ENCODE measurements at regions not wholly inside any gene's neighbourhood (a gene's known extent, or its start where the extent isn't known, plus 50 kb on each side); places are given as distances from the start of the nearest gene placed in this dataset.

DNA sequence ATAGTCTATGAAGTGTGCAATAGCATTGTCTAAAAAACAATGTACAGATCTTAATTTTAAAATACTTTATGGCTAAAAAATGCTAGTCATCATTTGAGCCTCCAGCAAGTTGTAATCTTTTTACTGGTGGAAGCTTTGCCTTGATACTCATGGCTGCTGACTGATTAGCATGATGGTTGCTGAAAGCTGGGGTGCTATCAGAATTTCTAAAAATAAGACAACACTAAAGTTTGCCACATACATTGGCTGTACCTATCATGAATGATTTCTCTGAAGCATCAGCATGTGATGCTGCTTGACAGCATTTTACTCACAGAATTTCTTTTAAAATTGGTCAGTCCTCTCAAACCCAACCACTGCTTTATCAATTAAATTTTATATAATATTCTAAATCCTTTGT is 101.5 kb upstream of the TMEM168 start:
- TF ChIP-seq, protein P1, sequence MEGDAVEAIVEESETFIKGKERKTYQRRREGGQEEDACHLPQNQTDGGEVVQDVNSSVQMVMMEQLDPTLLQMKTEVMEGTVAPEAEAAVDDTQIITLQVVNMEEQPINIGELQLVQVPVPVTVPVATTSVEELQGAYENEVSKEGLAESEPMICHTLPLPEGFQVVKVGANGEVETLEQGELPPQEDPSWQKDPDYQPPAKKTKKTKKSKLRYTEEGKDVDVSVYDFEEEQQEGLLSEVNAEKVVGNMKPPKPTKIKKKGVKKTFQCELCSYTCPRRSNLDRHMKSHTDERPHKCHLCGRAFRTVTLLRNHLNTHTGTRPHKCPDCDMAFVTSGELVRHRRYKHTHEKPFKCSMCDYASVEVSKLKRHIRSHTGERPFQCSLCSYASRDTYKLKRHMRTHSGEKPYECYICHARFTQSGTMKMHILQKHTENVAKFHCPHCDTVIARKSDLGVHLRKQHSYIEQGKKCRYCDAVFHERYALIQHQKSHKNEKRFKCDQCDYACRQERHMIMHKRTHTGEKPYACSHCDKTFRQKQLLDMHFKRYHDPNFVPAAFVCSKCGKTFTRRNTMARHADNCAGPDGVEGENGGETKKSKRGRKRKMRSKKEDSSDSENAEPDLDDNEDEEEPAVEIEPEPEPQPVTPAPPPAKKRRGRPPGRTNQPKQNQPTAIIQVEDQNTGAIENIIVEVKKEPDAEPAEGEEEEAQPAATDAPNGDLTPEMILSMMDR (IDR thresholded peaks at IDR 0.05), result no peak
- TF ChIP-seq JUND (IDR thresholded peaks at IDR 0.05) (no peak), CHD2 (IDR thresholded peaks at IDR 0.05; ENCODE audit: low read length, partially characterized antibody) (no peak), YY1 (IDR thresholded peaks at IDR 0.05; ENCODE audit: low read depth) (no peak)
- TF ChIP-seq, protein P2, sequence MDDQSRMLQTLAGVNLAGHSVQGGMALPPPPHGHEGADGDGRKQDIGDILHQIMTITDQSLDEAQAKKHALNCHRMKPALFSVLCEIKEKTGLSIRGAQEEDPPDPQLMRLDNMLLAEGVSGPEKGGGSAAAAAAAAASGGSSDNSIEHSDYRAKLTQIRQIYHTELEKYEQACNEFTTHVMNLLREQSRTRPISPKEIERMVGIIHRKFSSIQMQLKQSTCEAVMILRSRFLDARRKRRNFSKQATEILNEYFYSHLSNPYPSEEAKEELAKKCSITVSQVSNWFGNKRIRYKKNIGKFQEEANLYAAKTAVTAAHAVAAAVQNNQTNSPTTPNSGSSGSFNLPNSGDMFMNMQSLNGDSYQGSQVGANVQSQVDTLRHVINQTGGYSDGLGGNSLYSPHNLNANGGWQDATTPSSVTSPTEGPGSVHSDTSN (IDR thresholded peaks at IDR 0.05), result no peak
- TF ChIP-seq, protein P3, sequence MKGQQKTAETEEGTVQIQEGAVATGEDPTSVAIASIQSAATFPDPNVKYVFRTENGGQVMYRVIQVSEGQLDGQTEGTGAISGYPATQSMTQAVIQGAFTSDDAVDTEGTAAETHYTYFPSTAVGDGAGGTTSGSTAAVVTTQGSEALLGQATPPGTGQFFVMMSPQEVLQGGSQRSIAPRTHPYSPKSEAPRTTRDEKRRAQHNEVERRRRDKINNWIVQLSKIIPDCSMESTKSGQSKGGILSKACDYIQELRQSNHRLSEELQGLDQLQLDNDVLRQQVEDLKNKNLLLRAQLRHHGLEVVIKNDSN (IDR thresholded peaks at IDR 0.05; ENCODE audit: borderline replicate concordance, low read depth), result no peak

Data from SK-N-SH (cell line).